Left lung (tissue), 4 donors: ENCODE measurements at regions not wholly inside any gene's neighbourhood (a gene's known extent, or its start where the extent isn't known, plus 50 kb on each side); places are given as distances from the start of the nearest gene placed in this dataset.

Experiments
- ATAC-seq: fragments of 200-7000 bp; cut with Tn5 transposase; one replicate; pipeline ENCODE4 v1.9.1; 2020; ENCODE audit warnings: moderate library complexity
- DNase-seq, 4 donors: peaks; one replicate each; pipeline ENCODE4 v3.0.0-alpha.2; 2013 to 2020
- H3K27ac ChIP-seq, 2 donors: fragments of 200-600 bp; sonication (generic) in 1 of 2; one replicate each; pipeline versions ENCODE4 v1.5.0 to v1.8.0; 2020 to 2021
- H3K27me3 ChIP-seq, 2 donors: fragments of 200-600 bp; sonication (generic) in 1 of 2; one replicate each; pipeline versions ENCODE4 v1.5.0 to v1.8.0; 2020 to 2021
- H3K36me3 ChIP-seq, 2 donors: fragments of 200-600 bp; sonication (generic) in 1 of 2; one replicate each; pipeline versions ENCODE4 v1.5.0 to v1.8.0; 2020 to 2021
- H3K4me1 ChIP-seq, 2 donors: fragments of 200-600 bp; one replicate each; pipeline ENCODE4 v1.8.0; 2021
- H3K4me3 ChIP-seq, 2 donors: fragments of 200-600 bp; sonication (generic) in 1 of 2; one replicate each; pipeline versions ENCODE4 v1.5.0 to v1.8.0; 2020 to 2021; ENCODE audit warnings: mild to moderate bottlenecking in 1 of 2
- H3K9me3 ChIP-seq, 2 donors: fragments of 200-600 bp; sonication (generic) in 1 of 2; one replicate each; pipeline versions ENCODE4 v1.5.0 to v1.8.0; 2020 to 2021
- CTCF ChIP-seq, 2 donors: fragments of 200-600 bp; sonication (generic) in 1 of 2; IDR thresholded peaks; one replicate each; pipeline versions ENCODE4 v1.5.0 to v1.8.0; 2021; ENCODE audit warnings: antibody characterized with exemption in 2 of 2
- intact Hi-C, 2 donors: fragments of 100-400 bp; cut with DNase I; formaldehyde crosslinking; loops; one replicate each; pipeline versions ENCODE4 v1.11.2 to v1.14.2; 2022
- donor health status: DM: no; HTN: yes; CAD: no.
- donor health status: DM: no; HTN: no; CAD: no.

DNA sequence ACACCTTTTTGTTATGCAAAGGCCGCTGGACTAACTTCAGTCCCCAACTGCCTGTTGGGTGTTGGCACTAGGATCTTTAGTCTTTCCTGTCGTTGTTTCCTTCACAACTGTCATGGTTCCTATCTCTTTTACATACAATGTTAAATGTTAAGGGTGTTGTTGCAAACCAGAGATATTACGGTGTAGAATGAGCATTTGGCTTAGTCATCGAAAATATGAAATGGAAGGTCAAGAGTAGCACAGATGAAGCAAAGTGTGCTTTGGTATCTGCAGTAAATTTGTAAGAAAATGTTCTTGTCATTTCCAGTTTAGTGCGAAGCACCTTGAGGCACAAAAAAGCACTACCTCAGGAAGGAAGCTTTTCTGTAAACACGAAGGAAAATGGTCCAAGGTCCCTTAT lies 751.3 kb upstream of the LRFN5 start:
- Histone ChIP-seq H3K36me3 (no peaks in the 10 kb centered on the region), H3K4me1 (no peaks in the 10 kb centered on the region), H3K27ac (no peak overlapping the region), H3K9me3 (no peaks in the 10 kb centered on the region), H3K27me3 (no peaks in the 10 kb centered on the region), H3K4me3 (no peak overlapping the region)
- TF ChIP-seq CTCF (IDR thresholded peaks at IDR 0.05): no peak
- DNase-seq (no peak), ATAC-seq (no peak)
- intact Hi-C loops: no loop called here

DNA sequence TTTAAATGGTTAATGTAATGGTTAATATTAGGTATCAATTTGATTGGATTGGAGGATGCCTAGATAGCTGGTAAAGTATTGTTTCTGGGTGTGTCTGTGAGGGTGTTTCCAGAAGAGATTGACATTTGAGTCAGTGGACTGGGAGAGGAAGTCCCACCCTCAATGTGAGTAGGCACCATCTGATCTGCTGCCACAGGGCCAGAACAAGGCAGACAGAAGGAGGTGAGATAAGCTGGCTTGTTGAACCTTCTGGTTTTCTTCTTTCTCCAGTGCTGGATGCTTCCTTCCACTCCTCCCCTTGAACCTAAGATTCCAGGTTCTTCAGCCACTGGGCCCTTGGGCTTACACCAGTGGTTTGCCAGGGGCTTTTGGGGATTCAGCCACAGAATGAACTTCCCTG lies 756.5 kb upstream of the LRFN5 start:
- TF ChIP-seq CTCF (IDR thresholded peaks at IDR 0.05): no peak
- Histone ChIP-seq H3K36me3 (no peaks in the 10 kb centered on the region), H3K4me1 (no peaks in the 10 kb centered on the region), H3K4me3 (no peak overlapping the region), H3K9me3 (peaks cover 0 to 3% of the 10 kb centered on the region in 2 donors), H3K27me3 (no peaks in the 10 kb centered on the region), H3K27ac (no peak overlapping the region)
- DNase-seq (no peak), ATAC-seq (no peak)
- intact Hi-C loops: no loop called here

- peaks cover 0 to 3% of the 10 kb centered on the region in 2 donors for H3K9me3 ChIP-seq
- TF ChIP-seq CTCF (IDR thresholded peaks at IDR 0.05): no peak
- no peaks in the 10 kb centered on the region for H3K4me1 ChIP-seq
- no peaks in the 10 kb centered on the region for H3K36me3 ChIP-seq
- no peak for DNase-seq
- no peak for ATAC-seq
- no peak overlapping the region for H3K4me3 ChIP-seq
- H3K27ac ChIP-seq: no peak overlapping the region
- H3K27me3 ChIP-seq: no peaks in the 10 kb centered on the region
- intact Hi-C loops: no loop called here
Measured at GRCh38 chr14:40847480-40847879, 759.2 kb upstream of the LRFN5 start.

DNA sequence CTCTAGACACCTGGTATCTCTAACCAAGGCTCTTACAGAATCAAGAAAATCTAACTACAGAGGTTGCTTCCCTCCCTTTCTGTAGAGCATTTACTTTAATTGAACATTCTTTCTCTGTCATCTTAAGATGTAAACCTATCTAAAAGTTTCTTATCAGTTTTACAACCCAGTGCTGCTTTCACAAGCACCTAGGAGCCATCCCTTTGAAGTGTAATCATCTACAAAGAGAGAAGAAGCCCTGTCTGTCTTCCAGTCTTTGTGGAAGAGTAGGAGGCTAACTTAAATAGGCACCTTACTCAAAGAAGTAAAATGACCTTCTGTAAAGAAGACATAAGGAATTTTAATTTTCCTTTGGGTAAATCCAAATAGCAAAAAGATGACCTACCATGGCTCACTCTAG lies 763.9 kb upstream of the LRFN5 start:
- intact Hi-C loops: no loop called here
- Histone ChIP-seq H3K9me3 (peaks cover 0 to 7% of the 10 kb centered on the region in 2 donors), H3K4me1 (no peaks in the 10 kb centered on the region), H3K27me3 (no peaks in the 10 kb centered on the region), H3K27ac (no peak overlapping the region), H3K36me3 (no peaks in the 10 kb centered on the region), H3K4me3 (no peak overlapping the region)
- TF ChIP-seq CTCF (IDR thresholded peaks at IDR 0.05): no peak
- DNase-seq (no peak), ATAC-seq (no peak)

- ATAC-seq (no peak), DNase-seq (no peak)
- intact Hi-C loops: no loop called here
Measured at GRCh38 chr14:40841886-40842285, 764.8 kb upstream of the LRFN5 start.

More at GRCh38 chr14:40841886-40842285, 764.8 kb upstream of the LRFN5 start:
- Histone ChIP-seq H3K36me3 (no peaks in the 10 kb centered on the region), H3K9me3 (peaks cover 0 to 7% of the 10 kb centered on the region in 2 donors), H3K4me1 (no peaks in the 10 kb centered on the region), H3K4me3 (no peak overlapping the region), H3K27me3 (no peaks in the 10 kb centered on the region), H3K27ac (no peak overlapping the region)
- TF ChIP-seq CTCF (IDR thresholded peaks at IDR 0.05): no peak
